ENCODE measurements at regions not wholly inside any gene's neighbourhood (a gene's known extent, or its start where the extent isn't known, plus 50 kb on each side); places are given as distances from the start of the nearest gene placed in this dataset.
"Not testable (repeated sequence)": the region's sequence is repeated elsewhere in the genome, so short reads cannot be mapped to it uniquely, and the experiment has no call there.

DNA sequence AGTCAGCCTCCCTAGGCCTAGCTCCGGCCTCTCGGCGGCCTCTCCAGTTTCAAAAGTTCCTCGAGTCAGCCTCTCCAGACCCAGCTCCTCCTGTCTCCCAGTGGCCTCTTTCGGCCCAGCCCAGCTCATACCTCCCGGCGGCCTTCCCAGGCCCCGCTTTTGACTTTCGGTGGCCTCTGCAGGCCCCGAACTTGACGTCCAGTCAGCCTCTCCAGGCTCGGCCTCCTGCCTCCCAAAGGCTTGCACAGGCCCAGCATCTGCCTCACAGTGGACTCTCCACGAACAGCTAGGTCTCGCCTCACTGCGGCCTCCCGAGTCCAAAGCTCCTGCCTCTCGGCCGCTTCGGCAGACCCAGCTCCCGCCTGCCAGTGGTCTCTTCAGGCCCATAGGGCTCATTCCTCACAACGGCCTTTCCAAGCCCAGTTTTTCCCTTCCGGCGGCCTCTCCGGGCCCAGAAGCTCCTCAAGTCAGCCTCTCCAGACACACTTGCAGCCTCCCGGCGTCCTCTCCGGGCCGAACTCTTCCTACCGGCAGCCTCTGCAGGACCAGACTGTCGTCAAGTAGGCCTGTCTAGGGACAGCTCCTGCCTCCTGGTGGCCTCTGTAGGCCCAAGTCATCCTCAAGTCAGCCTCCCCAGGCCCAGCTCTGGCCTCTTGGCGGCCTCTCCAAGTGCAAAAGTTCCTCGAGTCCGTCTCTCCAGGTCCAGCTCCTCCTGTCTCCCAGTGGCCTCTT, 249.9 kb upstream of the ZNF722 start:
- intact Hi-C loops (cut with micrococcal nuclease); H3K4me1 Mint-ChIP-seq; POLR2A ChIA-PET; H3K27ac Mint-ChIP-seq; H3K4me3 Mint-ChIP-seq; H3K9me3 Mint-ChIP-seq; H3K27me3 Mint-ChIP-seq; DNase-seq; H3K36me3 Mint-ChIP-seq (ENCODE audit: low read depth); ATAC-seq (ENCODE audit: low read depth); CTCF ChIA-PET: not testable (repeated sequence)

- H3K36me3 Mint-ChIP-seq (ENCODE audit: low read depth); ATAC-seq (ENCODE audit: low read depth); H3K4me1 Mint-ChIP-seq; H3K27ac Mint-ChIP-seq; POLR2A ChIA-PET; CTCF ChIA-PET; intact Hi-C loops (cut with micrococcal nuclease); DNase-seq; H3K9me3 Mint-ChIP-seq; H3K27me3 Mint-ChIP-seq; H3K4me3 Mint-ChIP-seq: not testable (repeated sequence)
Observed at GRCh38 chr7:63752446-63752845, 246.2 kb upstream of the ZNF722 start.

- POLR2A ChIA-PET = not testable (repeated sequence)
Observed at GRCh38 chr7:63753160-63753559, 245.5 kb upstream of the ZNF722 start.

GRCh38 chr7:63760202-63760601, 238.4 kb upstream of the ZNF722 start:
- H3K27ac Mint-ChIP-seq; H3K9me3 Mint-ChIP-seq; H3K4me3 Mint-ChIP-seq; CTCF ChIA-PET; H3K36me3 Mint-ChIP-seq (ENCODE audit: low read depth); H3K4me1 Mint-ChIP-seq; H3K27me3 Mint-ChIP-seq; ATAC-seq (ENCODE audit: low read depth); intact Hi-C loops (cut with micrococcal nuclease); DNase-seq; POLR2A ChIA-PET: not testable (repeated sequence)

More at GRCh38 chr7:63753160-63753559, 245.5 kb upstream of the ZNF722 start:
- H3K4me1 Mint-ChIP-seq; H3K9me3 Mint-ChIP-seq; CTCF ChIA-PET; intact Hi-C loops (cut with micrococcal nuclease); ATAC-seq (ENCODE audit: low read depth); H3K27ac Mint-ChIP-seq; H3K4me3 Mint-ChIP-seq; H3K36me3 Mint-ChIP-seq (ENCODE audit: low read depth); H3K27me3 Mint-ChIP-seq; DNase-seq: not testable (repeated sequence)

DNA sequence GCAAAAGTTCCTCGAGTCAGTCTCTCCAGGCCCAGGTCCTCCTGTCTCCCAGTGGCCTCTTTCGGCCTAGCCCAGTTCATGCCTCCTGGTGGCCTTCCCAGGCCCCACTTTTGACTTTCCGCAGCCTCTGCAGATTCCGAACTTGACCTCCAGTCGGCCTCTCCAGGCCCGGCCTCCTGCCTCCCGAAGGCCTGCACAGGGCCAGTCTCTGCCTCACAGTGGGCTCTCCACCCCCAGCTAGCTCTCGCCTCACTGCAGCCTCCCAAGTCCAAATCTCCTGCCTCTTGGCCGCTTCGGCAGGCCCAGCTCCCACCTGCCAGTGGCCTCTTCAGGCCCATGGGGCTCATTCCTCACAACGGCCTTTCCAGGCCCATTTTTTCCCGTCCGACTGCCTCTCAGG, 233.1 kb upstream of the ZNF722 start:
- H3K9me3 Mint-ChIP-seq; ATAC-seq (ENCODE audit: low read depth); CTCF ChIA-PET; H3K4me1 Mint-ChIP-seq; H3K27ac Mint-ChIP-seq; DNase-seq; intact Hi-C loops (cut with micrococcal nuclease); POLR2A ChIA-PET; H3K4me3 Mint-ChIP-seq; H3K27me3 Mint-ChIP-seq; H3K36me3 Mint-ChIP-seq (ENCODE audit: low read depth): not testable (repeated sequence)

DNA sequence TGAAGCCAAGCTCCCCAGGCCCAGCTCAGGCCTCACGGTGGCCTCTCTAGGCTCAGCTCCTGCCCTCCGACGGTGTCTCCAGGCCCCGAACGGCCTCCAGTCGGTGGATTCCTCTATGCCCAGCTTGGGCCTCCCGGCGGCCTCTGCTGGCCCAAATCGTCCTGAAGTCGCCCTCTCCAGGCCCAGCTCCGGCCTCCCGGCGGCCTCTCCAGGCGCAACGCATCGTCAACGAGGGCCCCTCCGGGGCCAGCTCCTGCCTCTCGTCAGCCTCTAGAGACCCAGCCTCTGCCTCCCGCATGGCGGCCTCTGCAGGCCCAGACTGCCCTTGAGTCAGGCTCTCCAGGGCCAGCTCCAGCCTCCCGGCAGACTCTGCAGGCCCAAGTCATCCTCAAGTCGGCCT, 232.5 kb upstream of the ZNF722 start:
- DNase-seq; H3K27ac Mint-ChIP-seq; H3K27me3 Mint-ChIP-seq; H3K4me3 Mint-ChIP-seq; CTCF ChIA-PET; POLR2A ChIA-PET; ATAC-seq (ENCODE audit: low read depth); intact Hi-C loops (cut with micrococcal nuclease); H3K4me1 Mint-ChIP-seq; H3K9me3 Mint-ChIP-seq; H3K36me3 Mint-ChIP-seq (ENCODE audit: low read depth): not testable (repeated sequence)

DNA sequence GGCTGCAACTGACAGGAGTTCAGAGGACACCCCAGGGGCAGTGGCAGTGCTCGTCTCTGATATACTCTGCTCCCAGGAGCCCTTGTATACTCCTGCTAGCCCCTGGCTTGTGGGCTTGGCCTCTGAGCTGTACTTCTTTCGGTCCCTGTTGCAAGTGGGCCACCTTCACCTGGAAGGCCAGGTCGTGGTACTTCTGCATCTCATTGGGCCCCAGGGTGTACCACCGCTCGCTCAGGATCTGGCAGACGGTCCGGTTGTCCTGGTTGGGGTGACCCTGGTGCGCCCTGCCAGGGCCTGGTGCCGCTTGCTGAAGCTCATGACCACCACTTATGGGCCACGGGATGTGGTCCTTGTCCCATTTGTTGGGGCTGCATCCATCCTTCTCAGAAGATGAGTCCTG, 228.5 kb upstream of the ZNF722 start:
- H3K4me3 Mint-ChIP-seq; H3K27me3 Mint-ChIP-seq; intact Hi-C loops (cut with micrococcal nuclease); ATAC-seq (ENCODE audit: low read depth); POLR2A ChIA-PET; H3K36me3 Mint-ChIP-seq (ENCODE audit: low read depth); H3K27ac Mint-ChIP-seq; H3K9me3 Mint-ChIP-seq; DNase-seq; CTCF ChIA-PET; H3K4me1 Mint-ChIP-seq: not testable (repeated sequence)

DNA sequence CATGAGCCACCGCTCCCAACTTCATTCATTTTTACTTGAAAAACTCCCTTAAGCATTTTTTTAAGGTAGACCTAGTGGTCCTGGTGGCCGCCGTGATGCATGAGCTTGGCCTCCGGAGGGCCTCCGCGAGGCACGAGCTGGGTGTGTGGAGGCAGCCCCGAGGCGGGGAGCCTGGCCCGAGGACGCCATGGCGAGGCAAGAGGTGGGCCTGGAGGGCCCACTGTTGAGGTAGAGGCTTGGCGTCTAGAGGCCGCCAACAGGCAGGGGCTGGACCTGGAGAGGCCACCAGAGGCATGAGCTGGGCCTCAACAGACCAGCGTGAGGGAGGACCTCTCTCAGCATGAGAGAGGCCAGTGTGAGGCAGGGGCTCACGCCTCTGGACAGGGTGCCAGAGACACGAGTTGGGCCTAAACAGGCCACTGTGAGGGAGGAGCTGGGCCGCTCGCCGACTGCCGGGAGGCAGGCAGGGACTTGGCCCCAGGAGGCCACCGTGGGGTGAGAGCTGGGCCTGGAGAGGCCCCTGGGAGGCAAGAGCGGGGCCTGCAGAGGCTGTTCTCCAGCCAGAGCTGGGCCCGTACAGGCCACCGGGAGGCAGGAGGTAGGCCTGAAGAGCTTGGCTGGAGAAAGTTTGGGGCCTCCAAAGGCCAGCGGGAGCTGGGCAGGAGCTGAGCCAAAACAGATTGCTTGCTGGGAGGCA, 227.1 kb upstream of the ZNF722 start:
- H3K27me3 Mint-ChIP-seq; H3K27ac Mint-ChIP-seq; POLR2A ChIA-PET; CTCF ChIA-PET; H3K9me3 Mint-ChIP-seq; H3K36me3 Mint-ChIP-seq (ENCODE audit: low read depth); H3K4me3 Mint-ChIP-seq; H3K4me1 Mint-ChIP-seq; intact Hi-C loops (cut with micrococcal nuclease); ATAC-seq (ENCODE audit: low read depth); DNase-seq: not testable (repeated sequence)

DNA sequence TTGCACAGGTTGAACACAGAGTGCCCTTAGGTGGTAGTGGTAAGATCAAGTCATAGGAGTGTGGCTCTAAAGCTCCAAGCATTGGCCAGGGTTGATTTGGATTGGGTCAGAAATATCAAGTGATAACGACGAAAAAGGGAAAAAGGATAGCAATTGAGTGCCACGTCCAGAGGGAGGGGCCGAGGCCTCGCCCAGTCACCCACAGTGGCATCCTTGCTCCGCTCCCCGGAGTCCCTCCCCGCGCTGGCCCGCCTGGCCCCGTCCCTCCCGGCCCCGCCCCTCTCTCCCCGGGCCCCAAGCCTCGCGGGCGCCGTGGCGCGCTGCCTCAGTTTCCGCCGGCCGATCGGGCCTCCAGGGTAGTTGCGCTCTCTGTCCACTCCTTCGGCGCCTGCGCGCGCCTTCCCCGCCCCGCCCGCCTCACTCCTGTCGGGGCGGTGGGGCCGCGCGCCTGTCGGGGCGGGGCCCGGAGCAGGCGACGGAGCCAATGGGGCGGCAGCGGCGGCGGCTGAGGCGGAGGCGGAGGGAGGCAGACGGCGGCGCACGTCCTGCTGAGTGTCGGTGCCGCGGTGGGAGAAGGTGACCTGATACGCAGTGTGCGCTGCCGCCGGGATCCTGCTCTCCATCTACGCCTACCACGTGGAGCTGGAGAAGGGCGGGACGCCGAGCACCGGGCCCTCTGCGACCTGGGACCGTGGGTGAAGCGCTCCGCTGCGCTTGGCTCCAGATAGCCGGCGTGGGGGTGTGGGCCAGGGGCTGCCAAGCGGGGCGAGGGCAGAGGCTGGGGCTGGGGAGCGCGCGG, 209.1 kb upstream of the ZNF722 start:
- Mint-ChIP-seq H3K36me3 (ENCODE audit: low read depth) (no peaks in the 10 kb centered on the region), H3K27me3 (no peaks in the 10 kb centered on the region), H3K4me3 (peak overlapping the region; percentile 32), H3K4me1 (no peaks in the 10 kb centered on the region), H3K9me3 (peaks cover 4% of the 10 kb centered on the region), H3K27ac (no peak overlapping the region)
- DNase-seq = no peak
- no peak for TF ChIP-seq CTCF (IDR thresholded peaks at IDR 0.05)
- POLR2A ChIA-PET = no interaction called here
- intact Hi-C loops (cut with micrococcal nuclease) = no loop called here
- no peak for ATAC-seq (ENCODE audit: low read depth)
- CTCF ChIA-PET = no interaction called here

GRCh38 chr7:63790177-63790763, 208.4 kb upstream of the ZNF722 start:
- DNase-seq; CTCF ChIA-PET; H3K27ac Mint-ChIP-seq; ATAC-seq (ENCODE audit: low read depth); H3K9me3 Mint-ChIP-seq; H3K4me1 Mint-ChIP-seq; intact Hi-C loops (cut with micrococcal nuclease); H3K27me3 Mint-ChIP-seq; POLR2A ChIA-PET; H3K36me3 Mint-ChIP-seq (ENCODE audit: low read depth); H3K4me3 Mint-ChIP-seq: not testable (repeated sequence)
